ENCODE measurements at regions not wholly inside any gene's neighbourhood (a gene's known extent, or its start where the extent isn't known, plus 50 kb on each side); places are given as distances from the start of the nearest gene placed in this dataset.
"Not testable (repeated sequence)": the region's sequence is repeated elsewhere in the genome, so short reads cannot be mapped to it uniquely, and the experiment has no call there.

DNA sequence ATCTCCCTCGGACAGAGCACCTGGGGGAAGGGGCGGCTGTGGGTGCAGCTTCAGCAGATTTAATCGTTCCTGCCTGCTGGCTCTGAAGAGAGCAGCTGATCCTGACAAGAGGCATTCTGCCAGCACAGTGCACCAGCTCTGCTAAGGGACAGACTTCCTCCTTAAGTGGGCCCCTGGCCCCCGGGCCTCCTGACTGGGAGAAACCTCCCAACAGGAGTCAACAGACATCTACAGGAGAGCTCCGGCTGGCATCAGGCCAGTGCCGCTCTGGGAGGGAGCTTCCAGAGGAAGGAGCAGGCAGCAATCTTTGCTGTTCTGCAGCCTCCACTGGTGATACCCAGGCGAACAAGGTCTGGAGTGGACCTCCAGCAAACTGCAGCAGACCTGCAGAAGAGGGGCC is 84.9 kb upstream of the ATXN3L start:
- H3K56ac ChIP-seq (ENCODE audit: insufficient read length, low read depth, low read length); H4K20me1 ChIP-seq (ENCODE audit: control insufficient read depth, insufficient read depth, insufficient read length); H3K27ac ChIP-seq (ENCODE audit: insufficient read length, low read depth, low read length); H3T11ph ChIP-seq (ENCODE audit: low read length); H3K4me2 ChIP-seq (ENCODE audit: insufficient read depth, insufficient read length, low read length); H2BK20ac ChIP-seq (ENCODE audit: low read depth, low read length, poor library complexity, severe bottlenecking); H3K18ac ChIP-seq (ENCODE audit: insufficient read length, low read depth, low read length); H3K23ac ChIP-seq (ENCODE audit: insufficient read length, low read depth, low read length); H3K4me3 Mint-ChIP-seq; H3K79me2 ChIP-seq (ENCODE audit: insufficient read depth, low read length); H2AFZ ChIP-seq (ENCODE audit: low read length); H2BK120ac ChIP-seq (ENCODE audit: low read depth, low read length, poor library complexity, severe bottlenecking); H2BK15ac ChIP-seq (ENCODE audit: low read depth, low read length); H2AK5ac ChIP-seq (ENCODE audit: insufficient read length, low read length); H4K5ac ChIP-seq (ENCODE audit: insufficient read length, low read depth, low read length); H3K27ac Mint-ChIP-seq; H3K4me1 ChIP-seq (ENCODE audit: insufficient read depth, low read length); H4K91ac ChIP-seq (ENCODE audit: insufficient read length, low read depth, low read length); H2BK5ac ChIP-seq (ENCODE audit: insufficient read length, low read length); H3K27me3 Mint-ChIP-seq (ENCODE audit: low read depth); H3K23me2 ChIP-seq (ENCODE audit: insufficient read length, low read depth, low read length, poor library complexity, severe bottlenecking); H3K4ac ChIP-seq (ENCODE audit: low read depth, low read length); H3K9me3 ChIP-seq (ENCODE audit: control insufficient read depth, low read depth, low read length); H3K9ac ChIP-seq (ENCODE audit: extremely low read depth, insufficient read length, low read length); H2BK12ac ChIP-seq (ENCODE audit: insufficient read length, low read depth, low read length); H3K79me1 ChIP-seq (ENCODE audit: insufficient read depth, low read depth, low read length, poor library complexity, severe bottlenecking); H3K27me3 ChIP-seq (ENCODE audit: insufficient read depth, low read length); H4K8ac ChIP-seq (replicated peaks; ENCODE audit: insufficient read length, low read depth, low read length); H3K14ac ChIP-seq (ENCODE audit: insufficient read depth, low read length); DNase-seq: not testable (repeated sequence)
- WGBS (ENCODE audit: extremely low coverage, insufficient read length, low lambda C conversion rate) = no CpG with 5 or more reads among the region's 7 CpGs
- Mint-ChIP-seq H3K36me3 (ENCODE audit: insufficient read depth in 1 of 3, low read depth in 3 of 3) (peaks cover 12 to 20% (median 16%) of the 10 kb centered on the region in 3 experiments; a peak in 6 of 7 replicates), H3K9me3 (peaks cover 53 to 64% of the 10 kb centered on the region in 2 experiments), H3K4me1 (peaks cover 9 to 14% of the 10 kb centered on the region in 2 experiments; a peak in 2 of 4 replicates)

Data from H9 (cell line).